RCC 7860 (cell line): ENCODE measurements at regions not wholly inside any gene's neighbourhood (a gene's known extent, or its start where the extent isn't known, plus 50 kb on each side); places are given as distances from the start of the nearest gene placed in this dataset.
"Not testable (repeated sequence)": the region's sequence is repeated elsewhere in the genome, so short reads cannot be mapped to it uniquely, and the experiment has no call there.

ENCODE experiments used
- DNase-seq: peaks from one replicate; pipeline ENCODE4 v3.0.0-alpha.2; 2015; ENCODE audit warnings: low spot score
- FAIRE-seq: peaks from 2 replicates; lab custom pipeline; 2012; peaks lifted over from hg19 to GRCh38; lab: Jason Lieb, UNC

DNA sequence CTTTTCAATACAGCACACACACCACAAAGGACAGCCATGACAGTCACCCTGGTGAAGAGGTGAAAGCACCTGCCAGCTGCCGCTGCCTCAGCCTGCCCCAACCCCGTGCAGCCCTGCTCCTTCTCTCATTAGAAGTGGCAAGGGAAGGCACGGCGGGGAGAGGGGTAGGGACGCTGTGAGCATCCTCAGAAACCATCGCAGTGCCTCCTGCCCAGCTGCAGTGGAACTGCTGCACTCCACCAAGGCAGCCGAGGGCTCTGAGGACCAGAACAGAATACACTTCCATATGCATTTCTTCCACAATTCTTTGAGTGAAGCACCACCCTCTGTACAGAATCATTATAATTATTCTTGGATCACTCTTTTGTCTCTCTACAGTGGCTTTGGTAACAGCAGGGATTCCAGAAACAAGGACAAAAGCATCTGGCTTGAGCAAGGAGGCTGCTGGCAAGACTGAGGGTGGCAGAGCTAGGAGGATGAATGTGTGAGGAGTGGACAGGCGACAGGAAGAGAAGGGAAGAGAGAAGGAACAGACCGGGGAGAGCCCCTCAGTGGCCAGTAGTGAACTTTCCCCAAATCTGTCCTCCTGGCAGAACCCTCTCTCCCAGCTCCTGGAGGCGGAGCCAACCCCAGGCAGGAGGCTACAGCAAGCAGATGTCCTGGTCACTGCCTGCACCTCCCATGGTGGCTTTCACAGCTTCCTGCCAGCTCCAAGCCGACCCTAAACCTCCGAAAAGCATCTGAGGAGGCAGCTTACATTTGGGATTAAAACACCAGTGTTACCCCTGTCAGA, 73.2 kb downstream of the MTNR1A start:
- DNase-seq (no peak), FAIRE-seq (no peak)

DNA sequence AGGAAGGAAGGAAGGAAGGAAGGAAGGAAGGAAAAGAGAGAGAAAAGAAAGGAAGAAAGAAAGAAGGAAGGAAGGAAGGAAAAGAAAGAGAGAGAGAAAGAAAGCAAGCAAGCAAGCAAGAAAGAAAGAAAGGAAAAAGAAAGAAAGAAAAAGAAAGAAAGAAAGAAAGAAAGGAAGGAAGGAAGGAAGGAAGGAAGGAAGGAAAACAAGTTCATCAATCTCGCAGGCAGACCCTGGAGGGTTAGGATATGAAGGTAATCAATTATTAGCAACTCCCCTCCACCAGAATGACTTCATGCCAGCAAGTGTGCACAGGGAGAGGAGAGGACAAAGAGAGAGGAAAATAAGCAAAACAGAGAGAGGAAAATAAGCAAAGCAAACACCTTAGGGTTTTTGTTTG, 80.2 kb downstream of the MTNR1A start:
- no peak for FAIRE-seq

DNA sequence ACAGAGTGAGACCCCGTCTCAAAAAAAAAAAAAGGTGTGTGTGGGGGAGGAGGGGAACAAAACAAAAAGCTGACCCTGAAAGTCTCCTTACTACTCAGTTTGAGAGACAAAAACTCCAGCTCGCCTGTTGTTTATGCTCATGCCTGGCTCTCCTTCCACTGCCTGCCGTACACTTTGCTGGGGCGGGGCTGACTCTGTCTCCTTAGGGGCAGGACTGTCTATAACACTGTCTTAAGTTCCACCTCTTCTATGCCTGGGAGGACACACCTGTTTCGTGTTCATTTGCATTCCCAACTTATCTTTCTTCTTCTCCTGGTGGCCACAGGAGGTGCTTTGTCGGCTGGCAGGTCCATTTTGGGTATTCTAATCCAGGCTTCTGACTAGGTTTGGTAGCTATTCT, 81.4 kb downstream of the MTNR1A start:
- no peak for FAIRE-seq

More for the DNA sequence above, 80.2 kb downstream of the MTNR1A start:
- DNase-seq = no peak

DNA sequence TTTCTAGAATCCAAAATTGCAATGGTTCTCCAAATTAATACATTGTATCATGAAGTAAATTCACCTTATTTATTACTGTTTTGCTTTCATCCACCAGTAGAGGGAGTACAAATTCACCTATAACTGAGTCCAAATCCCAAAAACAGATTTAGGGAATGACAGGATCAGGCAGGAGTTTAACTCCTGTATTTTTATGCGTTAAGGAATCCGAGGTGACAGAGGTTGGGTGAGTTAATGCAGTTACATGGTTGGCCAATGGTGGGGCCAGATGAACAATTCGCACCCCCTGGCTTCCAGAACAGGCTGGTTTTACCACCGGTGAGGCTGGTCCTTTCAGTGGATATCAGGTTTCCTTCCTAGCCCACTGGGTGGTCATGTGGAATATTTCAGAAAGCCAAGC, 82.4 kb downstream of the MTNR1A start:
- no peak for DNase-seq
- FAIRE-seq = no peak

More for the DNA sequence above, 81.4 kb downstream of the MTNR1A start:
- no peak for DNase-seq

DNA sequence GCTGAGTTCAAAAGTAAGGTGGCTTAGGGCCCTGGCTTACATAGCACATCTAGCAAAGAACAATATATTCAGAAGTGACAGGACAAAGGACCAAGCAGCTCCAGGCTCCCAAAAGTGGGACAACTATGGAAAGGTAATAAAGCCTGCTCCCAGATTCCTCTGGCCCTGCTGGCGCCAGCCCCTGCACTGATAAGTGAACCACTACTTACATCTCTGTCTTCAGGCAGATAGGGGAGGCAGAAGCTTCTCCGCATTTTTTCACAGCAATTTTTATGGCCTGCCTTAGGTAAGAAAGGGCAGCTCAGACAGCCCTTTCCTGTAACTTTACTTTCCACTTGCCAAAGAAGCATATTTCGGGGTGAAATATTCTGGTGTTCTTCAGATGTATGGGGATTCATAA, 83.9 kb downstream of the MTNR1A start:
- DNase-seq = no peak
- no peak for FAIRE-seq

DNA sequence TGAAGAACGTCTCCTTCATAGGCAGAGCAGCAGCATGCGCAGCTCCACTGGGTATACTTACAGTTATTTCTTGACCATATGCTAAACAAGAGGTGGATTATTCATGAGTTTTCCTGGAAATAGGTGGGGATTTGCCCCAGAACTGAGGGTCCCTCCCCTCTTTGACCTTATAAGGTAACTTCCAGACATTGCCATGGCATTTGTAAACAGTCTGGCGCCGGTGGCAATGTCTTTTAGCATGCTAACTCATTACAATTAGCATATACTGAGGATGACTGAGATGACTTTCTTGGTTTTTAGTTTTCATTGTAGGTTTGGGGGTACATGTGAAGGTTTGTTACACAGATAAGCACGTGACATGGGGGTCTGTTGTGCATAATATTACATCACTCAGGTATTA, 97.3 kb downstream of the MTNR1A start:
- DNase-seq (no peak), FAIRE-seq (no peak)

DNA sequence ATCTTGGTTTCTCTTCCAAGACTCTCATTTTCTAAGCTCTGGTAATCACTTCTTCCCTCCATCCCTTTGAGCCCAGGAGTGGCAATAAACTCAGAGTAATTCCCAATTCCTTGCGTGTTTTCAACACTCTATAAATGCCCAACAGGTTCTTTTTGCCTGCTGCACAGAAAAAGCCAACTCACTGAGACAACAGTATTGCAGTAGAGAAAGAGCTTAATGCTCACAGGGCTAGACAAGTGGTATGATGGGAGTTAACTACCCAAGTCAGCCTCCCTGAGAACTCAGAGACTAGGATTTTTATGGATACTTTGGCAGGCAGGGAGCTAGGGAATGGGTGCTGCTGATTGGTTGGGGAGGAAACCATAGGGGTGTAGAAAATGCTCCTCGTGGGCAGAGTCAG, 103.4 kb downstream of the MTNR1A start:
- no peak for FAIRE-seq
- DNase-seq = no peak

DNA sequence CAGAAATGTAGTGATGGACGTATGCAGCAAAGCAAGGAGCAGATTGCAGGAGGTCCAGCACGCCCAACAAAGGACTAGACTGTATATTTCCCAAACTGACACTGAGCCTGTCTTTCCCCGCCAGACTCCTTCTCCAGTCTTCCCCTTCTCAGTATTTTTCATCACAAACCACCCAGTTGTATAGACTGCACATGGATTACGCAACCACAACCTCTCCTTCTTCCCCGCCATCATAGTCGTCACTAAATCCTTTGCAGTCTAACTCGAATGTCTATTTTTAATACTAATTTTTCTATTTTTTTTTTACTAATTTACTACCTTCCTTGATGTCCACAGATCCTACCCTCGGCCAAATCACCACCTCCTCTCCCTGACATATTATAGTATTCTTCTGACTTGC, 105.4 kb downstream of the MTNR1A start:
- FAIRE-seq = no peak

DNA sequence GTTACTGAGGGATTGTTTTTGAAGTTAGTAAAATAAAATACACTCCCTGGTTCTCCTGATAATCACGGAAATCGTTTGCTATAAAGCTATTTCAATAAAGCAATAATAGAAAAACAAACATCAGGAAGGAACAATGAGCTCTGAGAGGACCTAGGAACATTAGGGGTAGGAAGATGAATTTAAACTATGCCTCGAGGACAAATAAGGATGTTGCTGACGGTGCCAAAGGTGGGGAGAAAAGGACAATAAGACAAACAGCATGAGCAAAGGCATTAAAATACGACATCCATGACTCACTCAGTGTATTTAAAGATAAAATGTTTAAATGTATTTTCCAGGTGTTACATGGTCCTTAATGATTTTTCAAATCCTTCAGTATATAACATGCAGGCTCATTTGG, 110.3 kb downstream of the MTNR1A start:
- DNase-seq = no peak
- FAIRE-seq = no peak

More for the DNA sequence above, 105.4 kb downstream of the MTNR1A start:
- no peak for DNase-seq

DNA sequence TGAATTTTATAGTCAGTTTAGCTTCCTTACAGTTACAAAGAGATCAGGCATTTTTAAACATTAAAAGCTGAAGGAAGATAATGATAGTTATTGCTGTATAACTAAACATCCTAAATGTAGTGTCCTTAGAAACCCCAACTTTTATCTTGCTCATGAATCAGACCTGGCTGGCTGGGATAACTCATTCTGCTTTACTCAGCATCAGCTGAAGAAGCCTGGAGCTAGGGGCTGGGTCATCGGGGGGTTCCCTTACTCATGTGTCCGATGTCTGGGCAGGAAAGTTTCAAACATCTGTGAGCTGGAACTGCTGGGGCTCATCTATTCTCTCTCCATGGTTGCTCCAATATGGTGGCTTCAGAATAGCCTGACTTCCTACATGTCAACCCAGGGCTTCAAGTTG, 113.9 kb downstream of the MTNR1A start:
- FAIRE-seq = no peak
- no peak for DNase-seq

DNA sequence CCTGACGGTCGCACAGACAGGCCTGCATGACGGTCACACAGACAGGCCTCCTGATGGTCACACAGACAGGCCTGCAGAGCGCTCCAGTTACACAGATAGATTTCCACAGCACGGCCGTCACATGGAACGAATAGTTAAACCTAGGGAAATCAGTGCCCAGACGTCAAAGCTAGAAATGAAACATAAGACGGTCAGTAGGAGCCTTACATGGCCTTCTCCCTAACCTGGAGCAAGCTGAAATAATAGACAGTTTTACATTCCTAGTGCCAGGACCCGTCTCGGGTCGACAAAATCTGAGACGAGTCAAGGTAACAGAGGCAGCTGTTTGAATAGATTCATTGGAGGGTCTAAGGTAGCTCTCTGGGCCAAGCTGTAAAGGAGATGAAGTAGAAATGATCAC, 126.9 kb downstream of the MTNR1A start:
- DNase-seq = no peak

DNA sequence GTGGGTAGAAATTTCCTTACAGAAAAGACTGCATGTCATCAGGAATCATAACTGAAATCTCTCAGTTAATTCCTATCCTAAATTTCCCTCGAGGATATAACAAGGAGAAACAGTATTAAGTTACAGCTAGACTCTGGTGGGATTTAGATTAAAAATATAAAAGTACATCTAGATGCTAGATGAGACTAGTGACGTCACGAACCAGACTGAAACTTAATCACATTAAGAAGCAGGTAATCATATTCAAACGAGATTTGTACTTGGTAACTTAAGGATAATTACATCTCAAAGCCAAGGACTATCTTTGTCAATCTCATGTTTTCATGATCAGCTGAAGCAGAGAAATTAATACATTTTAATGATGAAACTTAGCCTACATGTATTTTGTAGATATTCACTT, 130.6 kb downstream of the MTNR1A start:
- FAIRE-seq = no peak
- DNase-seq = no peak

More for the DNA sequence above, 126.9 kb downstream of the MTNR1A start:
- FAIRE-seq = no peak

DNA sequence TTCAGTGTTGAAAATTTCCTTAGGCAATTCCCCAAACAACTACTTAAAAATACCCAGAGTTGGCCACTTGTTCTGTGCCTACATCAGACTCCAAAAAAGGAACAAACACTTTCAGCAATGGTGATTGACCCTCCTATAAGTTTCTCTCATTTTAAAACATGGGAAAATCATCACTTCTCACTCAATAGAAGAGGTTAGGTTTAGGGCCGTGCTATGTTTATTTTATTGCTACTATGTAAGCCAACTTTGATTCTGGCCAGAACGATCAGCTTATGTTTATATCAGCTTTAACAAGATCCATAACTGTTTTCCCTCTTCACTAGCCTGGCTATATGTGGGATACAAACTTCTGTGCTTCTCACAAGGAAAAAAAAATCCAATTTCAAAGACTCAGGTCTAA, 133.1 kb downstream of the MTNR1A start:
- DNase-seq (no peak), FAIRE-seq (no peak)

DNA sequence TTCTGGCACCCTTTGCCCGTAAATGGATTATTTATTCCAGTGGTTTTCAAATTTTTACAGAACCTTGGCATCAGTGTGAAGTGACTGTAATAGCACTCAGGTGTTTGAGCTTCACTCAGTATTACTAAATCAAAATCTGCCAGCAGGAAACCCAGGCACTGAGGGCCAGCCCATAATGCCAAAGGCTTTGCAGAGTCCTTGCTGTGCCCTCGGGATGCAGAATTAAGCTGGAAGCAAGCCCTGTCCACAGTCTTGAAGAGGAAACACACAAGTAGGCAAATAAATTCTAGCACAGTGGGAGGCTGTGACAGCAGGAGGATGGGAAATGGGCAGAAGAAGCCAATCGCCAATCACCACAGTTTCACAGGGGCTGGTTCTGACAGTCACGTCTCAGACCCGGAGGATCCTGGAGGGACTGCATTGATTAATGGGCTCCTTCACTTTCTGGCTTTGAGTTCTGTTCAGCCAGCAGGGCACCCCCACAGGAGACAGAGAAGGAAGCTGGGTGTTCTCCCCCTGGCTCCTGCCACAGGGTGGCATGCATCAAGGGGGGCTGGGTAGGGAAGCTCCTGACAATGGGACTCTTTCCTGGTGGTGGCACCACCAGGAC, 138.8 kb downstream of the MTNR1A start:
- no peak for FAIRE-seq

DNA sequence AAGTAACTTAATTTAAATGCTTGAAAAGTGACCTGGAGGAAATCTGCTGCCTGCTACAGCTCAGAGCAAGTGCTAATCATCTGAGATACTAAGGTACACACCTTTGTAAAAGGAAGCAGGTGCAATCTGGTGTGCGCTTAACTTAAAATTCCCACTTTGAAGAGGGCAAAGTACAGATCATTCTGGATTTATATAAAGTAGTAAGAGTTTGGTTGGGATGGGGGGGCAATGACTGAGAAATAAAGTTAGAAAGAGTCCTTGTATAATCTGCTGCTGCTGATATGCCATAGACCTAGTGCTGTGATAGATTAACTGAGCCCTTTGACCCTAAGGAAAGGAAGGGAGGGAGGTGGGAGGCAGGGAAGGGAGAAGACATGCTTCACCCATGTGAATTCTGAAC, 141.0 kb downstream of the MTNR1A start:
- DNase-seq (no peak), FAIRE-seq (no peak)

More for the DNA sequence above, 138.8 kb downstream of the MTNR1A start:
- no peak for DNase-seq

DNA sequence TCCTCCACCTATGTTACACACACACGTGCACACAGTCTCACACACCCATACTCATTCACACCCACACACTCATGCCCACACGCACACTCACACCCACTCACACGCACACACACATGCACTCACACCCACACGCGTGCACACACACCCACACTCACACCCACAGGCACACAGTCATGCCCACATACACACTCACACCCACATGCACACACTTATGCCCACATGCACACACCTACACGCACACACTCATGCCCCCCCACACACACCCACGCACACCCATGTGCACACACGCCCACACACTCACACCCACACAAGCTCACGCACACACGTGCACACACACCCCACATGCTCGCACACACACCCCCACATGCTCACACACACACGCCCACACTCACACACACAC, 140.0 kb downstream of the F11 start:
- DNase-seq (no peak), FAIRE-seq (no peak)

DNA sequence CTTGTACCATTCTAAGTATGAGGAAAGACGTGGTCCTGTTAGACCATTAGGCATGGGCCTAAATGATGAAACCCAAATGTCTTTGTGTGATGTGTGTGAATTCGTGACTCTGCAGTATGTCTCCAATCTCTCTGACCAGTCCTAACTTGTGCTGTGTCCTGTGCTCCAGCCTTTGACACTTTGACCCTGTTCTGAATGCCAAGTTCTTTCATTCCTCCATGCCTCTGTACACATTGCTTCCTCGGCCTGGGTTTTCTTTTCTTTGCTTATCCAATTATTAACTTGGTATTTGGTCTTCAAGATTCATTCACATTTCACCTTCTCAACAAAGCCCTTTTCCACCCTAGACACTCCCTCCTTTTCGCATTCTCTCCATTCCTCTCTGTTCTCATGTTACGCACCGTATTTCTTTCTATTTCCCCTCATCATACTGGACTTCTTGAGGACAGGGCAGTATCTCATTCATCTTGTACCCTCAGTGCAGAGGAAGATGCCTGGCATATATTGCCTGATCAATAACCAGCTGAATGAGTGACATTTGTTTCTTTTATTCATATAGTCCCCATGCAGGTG, 138.7 kb downstream of the F11 start:
- DNase-seq (no peak), FAIRE-seq (no peak)

DNA sequence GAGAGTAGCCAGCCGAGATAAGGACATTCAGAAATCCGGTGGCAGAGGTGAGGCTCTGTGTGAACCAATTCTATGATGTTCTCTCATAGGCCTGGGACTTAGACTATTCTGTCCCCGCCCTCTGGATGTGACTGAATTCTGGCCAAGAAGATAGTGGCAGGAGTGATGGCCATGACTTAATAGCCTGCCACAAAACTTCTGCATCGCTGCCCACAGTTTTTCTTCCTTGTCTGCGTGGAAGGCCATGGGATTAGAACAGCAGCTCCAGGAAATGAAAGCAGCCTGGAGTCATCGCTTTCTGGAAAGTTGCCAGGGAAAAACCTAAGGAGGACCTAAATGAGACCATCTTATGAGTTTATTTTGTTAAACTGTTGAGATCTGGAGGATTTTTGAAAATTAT, 134.7 kb downstream of the F11 start:
- DNase-seq (peak; percentile 5), FAIRE-seq (no peak)

DNA sequence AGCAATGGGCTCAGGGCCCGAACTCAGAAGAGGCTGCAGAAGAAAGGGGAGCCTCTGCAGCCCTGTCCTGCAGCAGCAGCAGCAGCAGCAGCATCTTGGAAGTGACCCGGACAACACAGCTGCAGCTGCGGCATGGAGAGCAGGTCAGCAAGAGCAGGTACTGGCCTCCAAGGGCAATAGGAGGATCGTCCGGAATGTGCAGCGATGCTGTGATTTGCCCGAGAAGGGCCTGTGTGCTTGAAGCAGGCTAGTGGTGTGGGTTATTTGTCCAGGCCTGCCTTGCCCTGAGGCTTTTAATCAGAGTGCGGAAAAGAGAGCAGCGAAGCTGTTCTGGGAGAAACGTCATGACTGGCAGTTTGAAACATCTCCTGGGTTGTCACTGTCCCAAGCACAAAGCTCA, 126.0 kb downstream of the F11 start:
- no peak for FAIRE-seq

DNA sequence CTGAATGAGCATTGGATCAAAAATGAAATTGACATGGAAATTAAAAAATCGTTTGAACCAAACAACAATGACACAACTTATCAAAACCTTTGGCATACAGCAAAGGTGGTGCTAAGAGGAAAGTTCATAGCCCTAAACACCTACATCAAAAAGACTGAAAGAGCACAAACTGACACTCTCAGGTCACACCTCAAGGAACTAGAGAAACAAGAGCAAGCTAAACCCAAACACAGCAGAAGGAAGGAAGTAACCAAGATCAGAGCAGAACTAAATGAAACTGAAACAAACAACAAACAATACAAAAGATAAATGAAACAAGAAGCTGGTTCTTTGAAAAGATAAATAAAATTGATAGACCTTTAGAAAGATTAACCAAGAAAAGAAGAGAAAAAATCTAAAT, 118.3 kb downstream of the F11 start:
- DNase-seq, FAIRE-seq: not testable (repeated sequence)

More for the DNA sequence above, 126.0 kb downstream of the F11 start:
- no peak for DNase-seq

DNA sequence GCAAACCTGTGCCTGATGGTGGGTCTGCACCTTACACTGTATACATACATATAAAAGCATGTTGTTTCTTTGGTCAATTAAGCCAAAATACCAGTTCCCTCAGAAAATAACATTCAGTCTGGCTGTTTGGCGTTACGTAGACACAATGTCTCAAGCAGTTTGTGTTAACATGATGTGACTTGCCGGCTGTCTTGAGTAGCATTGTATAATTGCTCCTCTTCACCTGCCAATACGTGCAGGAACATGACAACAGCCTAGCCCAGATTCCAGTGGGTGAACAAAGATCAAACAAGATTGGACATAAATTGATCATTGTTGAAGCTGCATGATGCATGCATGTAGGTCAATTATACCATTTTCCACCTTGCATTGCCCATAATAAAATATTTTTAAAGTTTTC, 102.3 kb downstream of the F11 start:
- FAIRE-seq = no peak
- DNase-seq = no peak

DNA sequence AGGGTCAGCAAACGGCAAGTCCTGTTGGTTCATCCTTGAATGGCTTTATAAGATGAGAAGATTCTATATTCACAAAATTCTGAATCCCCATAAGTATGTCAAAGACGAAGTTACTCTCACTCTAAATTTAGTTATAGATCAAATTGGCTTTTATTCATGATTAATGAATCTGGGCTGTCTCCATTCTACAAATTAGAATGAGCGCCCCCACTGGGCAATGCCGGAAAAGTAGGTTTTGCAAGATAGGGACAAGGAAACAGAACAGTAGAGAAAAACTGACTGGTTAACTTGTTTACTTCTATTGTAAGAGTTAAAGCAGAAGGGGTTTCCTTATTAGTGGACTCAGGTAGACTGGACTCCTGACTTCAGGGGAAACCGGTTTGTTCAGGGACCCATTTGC, 100.3 kb downstream of the F11 start:
- DNase-seq (no peak), FAIRE-seq (no peak)
